Fibroblast of lung (primary cell): ENCODE measurements at regions not wholly inside any gene's neighbourhood (a gene's known extent, or its start where the extent isn't known, plus 50 kb on each side); places are given as distances from the start of the nearest gene placed in this dataset.

Source experiments
- DNase-seq, 2 donors: peaks; one replicate each; pipeline versions ENCODE4 v3.0.0 to v3.0.0-alpha.2; 2010; ENCODE audit warnings: low read depth in 2 of 2
- H2AFZ ChIP-seq: 2 replicates; pipeline ENCODE4 v1.5.1; 2012; ENCODE audit warnings: low read length, control low read depth, inconsistent platforms
- H3K27ac ChIP-seq: 2 replicates; pipeline ENCODE4 v1.5.1; 2011; ENCODE audit warnings: low read length, control low read depth; ENCODE audit not compliant: insufficient read depth
- H3K27me3 ChIP-seq: 2 replicates; pipeline ENCODE4 v1.5.1; 2011; ENCODE audit warnings: mild to moderate bottlenecking, low read length; ENCODE audit not compliant: control insufficient read depth, insufficient read depth
- H3K36me3 ChIP-seq: 2 replicates; pipeline ENCODE4 v1.5.1; 2011; ENCODE audit warnings: low read length; ENCODE audit not compliant: control insufficient read depth, insufficient read depth
- H3K4me1 ChIP-seq: 2 replicates; pipeline ENCODE4 v1.5.1; 2011; ENCODE audit warnings: low read length; ENCODE audit not compliant: control insufficient read depth, insufficient read depth; ENCODE audit errors: extremely low read depth
- H3K4me2 ChIP-seq: 2 replicates; pipeline ENCODE4 v1.5.1; 2011; ENCODE audit warnings: low read length, control low read depth; ENCODE audit not compliant: insufficient read depth; ENCODE audit errors: extremely low read depth
- H3K4me3 ChIP-seq, 4 experiments: fragments of 200-600 bp in 1 of 4; sonication (generic) in 1 of 4; replicated peaks in 1 of 4; 2 replicates each; pipeline ENCODE4 v1.5.1; 2011 to 2016; ENCODE audit warnings: low read length in 4 of 4, low read depth in 3 of 4, mild to moderate bottlenecking in 3 of 4, control low read depth in 2 of 4, inconsistent platforms in 1 of 4, mixed read lengths in 1 of 4; ENCODE audit not compliant: insufficient read depth in 1 of 4; ENCODE audit errors: control extremely low read depth in 1 of 4
- H3K79me2 ChIP-seq: 2 replicates; pipeline ENCODE4 v1.5.1; 2012; ENCODE audit warnings: mild to moderate bottlenecking, low read length, inconsistent platforms; ENCODE audit not compliant: control insufficient read depth, insufficient read depth
- H3K9ac ChIP-seq: 2 replicates; pipeline ENCODE4 v1.5.1; 2011; ENCODE audit warnings: mild to moderate bottlenecking, low read length, control low read depth; ENCODE audit not compliant: insufficient read depth
- H3K9me3 ChIP-seq: 2 replicates; pipeline ENCODE4 v1.5.1; 2012; ENCODE audit warnings: low read depth, low read length; ENCODE audit not compliant: control insufficient read depth, insufficient read depth
- H4K20me1 ChIP-seq: 2 replicates; pipeline ENCODE4 v1.5.1; 2011; ENCODE audit warnings: low read length; ENCODE audit not compliant: control insufficient read depth, insufficient read depth; ENCODE audit errors: extremely low read depth
- EZH2 ChIP-seq: IDR thresholded peaks from 2 replicates; pipeline ENCODE4 v1.5.1; 2012; ENCODE audit warnings: low read length, control low read depth, mild to moderate bottlenecking; ENCODE audit errors: missing control alignments
- TF ChIP-seq, protein P1 (sequence below), 2 donors: IDR thresholded peaks in 1 of 2; conservative IDR thresholded peaks in 1 of 2; 1 replicate in 1 of 2; 2 replicates in 1 of 2; pipeline ENCODE4 v1.5.1; 2011 to 2012; ENCODE audit warnings: low read length in 2 of 2, control low read depth in 1 of 2, inconsistent platforms in 1 of 2, low read depth in 1 of 2, mild to moderate bottlenecking in 1 of 2

DNA sequence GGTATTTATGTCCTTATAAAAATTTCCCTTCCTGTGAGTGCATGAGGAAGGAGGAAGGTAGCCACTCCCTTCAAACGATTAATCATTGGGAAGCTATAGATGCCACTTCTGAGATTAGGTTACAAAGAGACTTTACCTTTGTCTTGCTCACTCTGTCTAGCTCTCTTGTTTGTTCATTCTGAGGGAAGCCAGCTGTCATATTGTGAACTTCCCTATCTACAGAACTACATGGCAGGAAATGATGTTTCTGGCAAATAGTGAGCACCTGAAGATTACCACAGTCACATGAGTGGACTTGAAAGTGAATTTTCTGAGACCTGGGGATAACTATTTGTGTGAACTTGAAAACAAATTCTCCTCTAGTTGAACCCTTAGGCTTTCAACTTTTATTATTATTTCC lies 776.8 kb downstream of the CCDC85A start:
- H3K9me3 ChIP-seq = no peaks in the 10 kb centered on the region
- no peak overlapping the region for H3K4me3 ChIP-seq
- H3K27me3 ChIP-seq = no peaks in the 10 kb centered on the region
- no peak for DNase-seq
- H3K27ac ChIP-seq = no peak overlapping the region
- H4K20me1 ChIP-seq = no peaks in the 10 kb centered on the region
- H2AFZ ChIP-seq = no peak overlapping the region
- no peak overlapping the region for H3K4me2 ChIP-seq
- H3K9ac ChIP-seq = no peak overlapping the region
- H3K4me1 ChIP-seq = no peaks in the 10 kb centered on the region
- TF ChIP-seq, protein P1, sequence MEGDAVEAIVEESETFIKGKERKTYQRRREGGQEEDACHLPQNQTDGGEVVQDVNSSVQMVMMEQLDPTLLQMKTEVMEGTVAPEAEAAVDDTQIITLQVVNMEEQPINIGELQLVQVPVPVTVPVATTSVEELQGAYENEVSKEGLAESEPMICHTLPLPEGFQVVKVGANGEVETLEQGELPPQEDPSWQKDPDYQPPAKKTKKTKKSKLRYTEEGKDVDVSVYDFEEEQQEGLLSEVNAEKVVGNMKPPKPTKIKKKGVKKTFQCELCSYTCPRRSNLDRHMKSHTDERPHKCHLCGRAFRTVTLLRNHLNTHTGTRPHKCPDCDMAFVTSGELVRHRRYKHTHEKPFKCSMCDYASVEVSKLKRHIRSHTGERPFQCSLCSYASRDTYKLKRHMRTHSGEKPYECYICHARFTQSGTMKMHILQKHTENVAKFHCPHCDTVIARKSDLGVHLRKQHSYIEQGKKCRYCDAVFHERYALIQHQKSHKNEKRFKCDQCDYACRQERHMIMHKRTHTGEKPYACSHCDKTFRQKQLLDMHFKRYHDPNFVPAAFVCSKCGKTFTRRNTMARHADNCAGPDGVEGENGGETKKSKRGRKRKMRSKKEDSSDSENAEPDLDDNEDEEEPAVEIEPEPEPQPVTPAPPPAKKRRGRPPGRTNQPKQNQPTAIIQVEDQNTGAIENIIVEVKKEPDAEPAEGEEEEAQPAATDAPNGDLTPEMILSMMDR (conservative IDR thresholded peaks at IDR 0.05 in 1 of 2, IDR thresholded peaks at IDR 0.05 in 1 of 2; ENCODE audit: low read depth in 1 of 2, low read length in 2 of 2) = no peak
- TF ChIP-seq EZH2 = no peak
- H3K36me3 ChIP-seq = no peaks in the 10 kb centered on the region
- H3K79me2 ChIP-seq = no peaks in the 10 kb centered on the region

DNA sequence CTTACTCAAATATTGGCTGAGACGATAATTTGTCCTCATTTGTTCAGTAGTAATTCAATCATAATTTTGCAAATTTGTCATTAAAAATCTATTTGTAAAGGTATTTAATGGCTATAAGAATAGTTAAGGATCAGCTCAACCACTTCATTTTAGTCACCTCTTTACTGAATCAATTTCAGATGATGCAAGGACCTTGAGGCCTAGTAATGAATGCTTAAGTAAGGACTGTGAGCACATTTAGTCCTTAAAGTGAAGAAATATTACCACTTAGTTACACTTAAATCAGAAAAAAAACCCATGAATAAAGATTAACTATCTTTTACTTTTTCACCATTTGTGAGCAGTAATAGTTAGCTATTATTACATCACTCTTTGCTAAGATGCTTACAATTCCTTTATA lies 778.9 kb downstream of the CCDC85A start:
- TF ChIP-seq, protein P1 (conservative IDR thresholded peaks at IDR 0.05 in 1 of 2, IDR thresholded peaks at IDR 0.05 in 1 of 2; ENCODE audit: low read depth in 1 of 2, low read length in 2 of 2) = no peak
- no peak for TF ChIP-seq EZH2
- no peaks in the 10 kb centered on the region for H3K9me3 ChIP-seq
- no peaks in the 10 kb centered on the region for H3K27me3 ChIP-seq
- no peaks in the 10 kb centered on the region for H4K20me1 ChIP-seq
- H3K9ac ChIP-seq = no peak overlapping the region
- H3K4me1 ChIP-seq = no peaks in the 10 kb centered on the region
- no peak overlapping the region for H3K4me3 ChIP-seq
- no peak for DNase-seq
- no peak overlapping the region for H3K27ac ChIP-seq
- H3K79me2 ChIP-seq = no peaks in the 10 kb centered on the region
- H3K36me3 ChIP-seq = no peaks in the 10 kb centered on the region
- H2AFZ ChIP-seq = no peak overlapping the region
- no peak overlapping the region for H3K4me2 ChIP-seq

DNA sequence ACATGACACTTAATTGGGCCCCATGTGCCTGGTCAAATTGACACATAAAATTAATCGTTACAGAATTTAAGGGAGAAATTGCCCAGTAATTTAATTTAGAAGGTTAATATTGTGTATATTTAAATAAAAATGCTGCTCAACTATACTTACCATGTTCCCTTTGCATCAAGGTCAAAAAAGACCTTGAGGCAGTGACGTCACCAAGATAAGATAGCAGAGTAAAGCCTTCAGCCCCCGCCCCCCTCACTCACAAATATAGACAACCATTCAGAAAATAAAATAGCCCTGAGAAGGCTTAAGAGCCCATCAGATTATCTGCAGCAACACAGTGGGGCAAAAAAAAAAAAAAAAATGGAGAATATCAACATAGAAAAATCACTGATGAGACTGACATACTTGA lies 785.7 kb downstream of the CCDC85A start:
- H4K20me1 ChIP-seq = no peaks in the 10 kb centered on the region
- no peaks in the 10 kb centered on the region for H3K36me3 ChIP-seq
- no peaks in the 10 kb centered on the region for H3K4me1 ChIP-seq
- H3K27ac ChIP-seq = no peak overlapping the region
- no peaks in the 10 kb centered on the region for H3K79me2 ChIP-seq
- H3K27me3 ChIP-seq = no peaks in the 10 kb centered on the region
- no peak overlapping the region for H3K4me2 ChIP-seq
- no peak overlapping the region for H3K9ac ChIP-seq
- DNase-seq = no peak
- H3K4me3 ChIP-seq = no peak overlapping the region
- no peak for TF ChIP-seq EZH2
- TF ChIP-seq, protein P1 (conservative IDR thresholded peaks at IDR 0.05 in 1 of 2, IDR thresholded peaks at IDR 0.05 in 1 of 2; ENCODE audit: low read depth in 1 of 2, low read length in 2 of 2) = no peak
- H3K9me3 ChIP-seq = no peaks in the 10 kb centered on the region
- no peak overlapping the region for H2AFZ ChIP-seq
